ENCODE measurements at regions not wholly inside any gene's neighbourhood (a gene's known extent, or its start where the extent isn't known, plus 50 kb on each side); places are given as distances from the start of the nearest gene placed in this dataset.

GRCh38 chr7:47696152-47696710 is 114.3 kb upstream of the TNS3 start:
- in situ Hi-C loops (cut with MboI; ENCODE audit: low sequenced_read_pairs, unreplicated experiment): no loop called here
- TF ChIP-seq CTCF (IDR thresholded peaks at IDR 0.05; ENCODE audit: borderline replicate concordance, control extremely low read depth, extremely low read depth, insufficient read depth, missing control alignments): no peak
- no peak for DNase-seq (ENCODE audit: low spot score)

GRCh38 chr7:47693216-47693615 is 111.3 kb upstream of the TNS3 start:
- DNase-seq (ENCODE audit: low spot score): no peak
- TF ChIP-seq CTCF (IDR thresholded peaks at IDR 0.05; ENCODE audit: borderline replicate concordance, control extremely low read depth, extremely low read depth, insufficient read depth, missing control alignments): no peak
- in situ Hi-C loops (cut with MboI; ENCODE audit: low sequenced_read_pairs, unreplicated experiment): no loop called here

- DNase-seq (ENCODE audit: low spot score): no peak
- in situ Hi-C loops (cut with MboI; ENCODE audit: low sequenced_read_pairs, unreplicated experiment): no loop called here
- TF ChIP-seq CTCF (IDR thresholded peaks at IDR 0.05; ENCODE audit: borderline replicate concordance, control extremely low read depth, extremely low read depth, insufficient read depth, missing control alignments): no peak
These were observed 110.1 kb upstream of the TNS3 start for GRCh38 chr7:47691988-47692387.

DNA sequence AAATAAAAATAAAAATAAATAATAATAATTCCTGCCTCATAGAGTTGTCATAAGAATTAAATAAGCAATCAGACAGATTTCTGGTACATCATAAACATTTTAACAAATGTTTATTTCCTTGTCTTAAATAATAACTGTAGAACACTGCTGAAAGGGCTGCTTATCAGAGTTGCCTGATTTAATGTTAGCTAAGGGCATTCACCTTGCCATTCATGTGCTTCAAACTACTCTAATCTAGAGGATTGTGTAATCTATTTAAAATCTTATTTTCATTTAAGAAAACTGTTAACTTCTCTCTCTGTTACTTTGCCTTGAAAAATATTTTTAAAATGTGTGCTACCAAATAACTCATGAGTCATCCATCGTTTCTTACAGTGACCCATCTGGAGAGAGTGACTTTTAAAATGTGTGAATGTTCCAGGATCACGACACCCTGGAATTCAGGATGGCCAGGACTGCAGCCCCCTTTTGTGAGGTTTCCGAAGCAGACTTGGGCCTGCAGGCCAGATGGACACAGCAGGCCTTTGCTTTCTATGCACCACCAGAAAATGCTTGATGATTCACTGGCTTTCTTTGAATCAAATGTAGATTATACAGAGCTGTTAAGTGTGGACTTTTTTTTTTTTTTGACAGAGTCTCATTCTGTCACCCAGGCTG is 109.1 kb upstream of the TNS3 start:
- in situ Hi-C loops (cut with MboI; ENCODE audit: low sequenced_read_pairs, unreplicated experiment): no loop called here
- no peak for DNase-seq (ENCODE audit: low spot score)
- TF ChIP-seq CTCF (IDR thresholded peaks at IDR 0.05; ENCODE audit: borderline replicate concordance, control extremely low read depth, extremely low read depth, insufficient read depth, missing control alignments): no peak

- in situ Hi-C loops (cut with MboI; ENCODE audit: low sequenced_read_pairs, unreplicated experiment): no loop called here
These were observed 107.6 kb upstream of the TNS3 start for GRCh38 chr7:47689558-47689957.

More at GRCh38 chr7:47689558-47689957, 107.6 kb upstream of the TNS3 start:
- DNase-seq (ENCODE audit: low spot score): no peak
- no peak for TF ChIP-seq CTCF (IDR thresholded peaks at IDR 0.05; ENCODE audit: borderline replicate concordance, control extremely low read depth, extremely low read depth, insufficient read depth, missing control alignments)

Data from GM13976 (cell line).